GM12878 (cell line): ENCODE measurements at regions not wholly inside any gene's neighbourhood (a gene's known extent, or its start where the extent isn't known, plus 50 kb on each side); places are given as distances from the start of the nearest gene placed in this dataset.

Experiments used
- ATAC-seq: fragments of 200-7000 bp; cut with Tn5 transposase; 3 replicates; pipeline ENCODE4 v1.9.1; 2020; ENCODE audit warnings: mild to moderate bottlenecking, moderate library complexity
- BruUV-seq: library from RNA; stranded (reverse); fragments of 400-500 nt; replicated peaks from 2 replicates; lab custom pipeline; 2021; lab: Mats Ljungman, UMichigan
- CTCF ChIA-PET: fragments of 300-600 bp; sonication (Branson Sonifier 250); formaldehyde crosslinking; extraction: SDS; loops from one replicate; lab custom pipeline; 2021; ENCODE audit warnings: inconsistent platforms; lab: Yijun Ruan, JAX
- POLR2A ChIA-PET: fragments of 350-600 bp; formaldehyde crosslinking; extraction: SDS; loops from one replicate; lab custom pipeline; 2021; ENCODE audit warnings: inconsistent platforms; lab: Charles Lee
- RAD21 ChIA-PET: fragments of 300-600 bp; sonication (Branson Sonifier 250); formaldehyde crosslinking; loops from one replicate; lab custom pipeline; 2023; ENCODE audit warnings: antibody characterized with exemption; ENCODE audit not compliant: unreplicated experiment; lab: Charles Lee
- SMC1A ChIA-PET: fragments of 300-600 bp; sonication (Branson Sonifier 250); formaldehyde crosslinking; loops from one replicate; lab custom pipeline; 2023; ENCODE audit not compliant: unreplicated experiment, uncharacterized antibody; lab: Charles Lee
- DNase-seq: peaks from one replicate; pipeline ENCODE4 v3.0.0-alpha.2; 2011; ENCODE audit warnings: low read depth, low spot score
- FAIRE-seq: peaks from 3 replicates; lab custom pipeline; 2011; peaks lifted over from hg19 to GRCh38; lab: Jason Lieb, UNC
- H2AFZ ChIP-seq: 2 replicates; pipeline ENCODE4 v1.6.0; 2011; ENCODE audit warnings: low read depth, low read length, control low read depth; ENCODE audit not compliant: control insufficient read depth
- H3K27ac ChIP-seq: 2 replicates; pipeline ENCODE4 v1.5.1; 2011; ENCODE audit warnings: control low read depth; ENCODE audit not compliant: control insufficient read depth, insufficient read depth
- H3K27me3 ChIP-seq, 2 experiments: replicated peaks in 1 of 2; 2 replicates each; pipeline versions ENCODE4 v1.6.0 to v1.6.1; 2011; ENCODE audit warnings: low read length in 1 of 2; ENCODE audit not compliant: control insufficient read depth in 2 of 2, insufficient read depth in 2 of 2
- H3K36me3 ChIP-seq, 2 experiments: 2 replicates each; pipeline ENCODE4 v1.5.1; 2011; ENCODE audit warnings: low read length in 1 of 2; ENCODE audit not compliant: control insufficient read depth in 2 of 2, insufficient read depth in 2 of 2
- H3K4me1 ChIP-seq: 2 replicates; pipeline ENCODE4 v1.6.1; 2011; ENCODE audit warnings: mild to moderate bottlenecking, low read length, moderate library complexity, mixed read lengths; ENCODE audit not compliant: control insufficient read depth, insufficient read depth
- H3K4me2 ChIP-seq: 2 replicates; pipeline ENCODE4 v1.6.0; 2011; ENCODE audit warnings: control low read depth; ENCODE audit not compliant: control insufficient read depth, insufficient read depth
- H3K4me3 ChIP-seq: fragments of 200-600 bp; sonication (generic); 2 replicates; pipeline ENCODE4 v1.5.1; 2016
- H3K79me2 ChIP-seq: 2 replicates; pipeline ENCODE4 v1.6.0; 2011; ENCODE audit warnings: low read length; ENCODE audit not compliant: control insufficient read depth, insufficient read depth
- H3K9ac ChIP-seq: 2 replicates; pipeline ENCODE4 v1.8.0; 2011; ENCODE audit warnings: low read length, control low read depth, mixed read lengths; ENCODE audit not compliant: control insufficient read depth, insufficient read depth
- H3K9me3 ChIP-seq: replicated peaks from 3 replicates; pipeline ENCODE4 v1.5.1; 2011; ENCODE audit warnings: mild to moderate bottlenecking, low read length; ENCODE audit not compliant: control insufficient read depth, insufficient read depth
- H4K20me1 ChIP-seq: 2 replicates; pipeline ENCODE4 v1.6.0; 2011; ENCODE audit not compliant: control insufficient read depth, insufficient read depth
- ATF7 ChIP-seq: fragments of 450-650 bp; IDR thresholded peaks from 2 replicates; pipeline ENCODE4 v1.6.1; 2016; ENCODE audit warnings: low read depth, mild to moderate bottlenecking
- BACH1 ChIP-seq: fragments of 450-650 bp; IDR thresholded peaks from 2 replicates; pipeline ENCODE4 v1.6.1; 2017; ENCODE audit warnings: mild to moderate bottlenecking, borderline replicate concordance
- BMI1 ChIP-seq: fragments of 450-650 bp; IDR thresholded peaks from 2 replicates; pipeline ENCODE4 v1.6.1; 2016; ENCODE audit warnings: mild to moderate bottlenecking, moderate library complexity, borderline replicate concordance
- DPF2 ChIP-seq: fragments of 450-650 bp; IDR thresholded peaks from 2 replicates; pipeline ENCODE4 v1.6.1; 2017; ENCODE audit warnings: mild to moderate bottlenecking
- E4F1 ChIP-seq: fragments of 450-650 bp; IDR thresholded peaks from 2 replicates; pipeline ENCODE4 v1.6.1; 2018; ENCODE audit warnings: borderline replicate concordance, mild to moderate bottlenecking; ENCODE audit not compliant: partially characterized antibody
- EED ChIP-seq: sonication (generic); IDR thresholded peaks from 2 replicates; pipeline ENCODE4 v1.6.1; 2016; ENCODE audit warnings: antibody characterized with exemption, low read depth
- EGR1 ChIP-seq, 2 experiments: IDR thresholded peaks; 1 replicate in 1 of 2; 2 replicates in 1 of 2; pipeline ENCODE4 v1.6.1; 2011 to 2012; ENCODE audit warnings: low read depth in 2 of 2, low read length in 2 of 2, borderline replicate concordance in 1 of 2, mild to moderate bottlenecking in 1 of 2, moderate library complexity in 1 of 2
- GABPA ChIP-seq: IDR thresholded peaks from 2 replicates; pipeline ENCODE4 v1.6.1; 2014; ENCODE audit warnings: antibody characterized with exemption, low read depth, mild to moderate bottlenecking, inconsistent platforms
- KLF5 ChIP-seq: fragments of 450-650 bp; IDR thresholded peaks from 2 replicates; pipeline ENCODE4 v1.6.1; 2014; ENCODE audit warnings: mild to moderate bottlenecking; ENCODE audit not compliant: partially characterized antibody
- NRF1 ChIP-seq: conservative IDR thresholded peaks from 2 replicates; pipeline ENCODE4 v1.6.1; 2011; ENCODE audit warnings: mild to moderate bottlenecking, low read depth, low read length, improper control_type of control experiment
- PML ChIP-seq: IDR thresholded peaks from 2 replicates; pipeline ENCODE4 v1.6.1; 2012; ENCODE audit warnings: low read length, inconsistent platforms
- POLR2AphosphoS5 ChIP-seq: IDR thresholded peaks from 2 replicates; pipeline ENCODE4 v1.6.1; 2011; ENCODE audit warnings: mild to moderate bottlenecking, low read length, inconsistent platforms
- RAD21 ChIP-seq: IDR thresholded peaks from 2 replicates; pipeline ENCODE4 v1.6.1; 2011; ENCODE audit warnings: mild to moderate bottlenecking, low read depth, low read length, moderate library complexity; ENCODE audit not compliant: insufficient read depth
- RCOR1 ChIP-seq: conservative IDR thresholded peaks from 2 replicates; pipeline ENCODE4 v1.6.1; 2012; ENCODE audit warnings: low read depth, low read length, improper control_type of control experiment
- SIX5 ChIP-seq: IDR thresholded peaks from 2 replicates; pipeline ENCODE4 v1.6.1; 2011; ENCODE audit warnings: mild to moderate bottlenecking, low read depth, low read length, moderate library complexity; ENCODE audit not compliant: severe bottlenecking
- SREBF1 ChIP-seq: IDR thresholded peaks from 2 replicates; pipeline ENCODE4 v1.6.1; 2012; ENCODE audit warnings: mild to moderate bottlenecking, low read length
- SREBF2 ChIP-seq: IDR thresholded peaks from 2 replicates; pipeline ENCODE4 v1.6.1; 2012; ENCODE audit warnings: mild to moderate bottlenecking, low read length
- YBX1 ChIP-seq: fragments of 450-650 bp; IDR thresholded peaks from 2 replicates; pipeline ENCODE4 v1.6.1; 2016; ENCODE audit warnings: antibody characterized with exemption
- ZNF384 ChIP-seq: IDR thresholded peaks from 2 replicates; pipeline ENCODE4 v1.6.1; 2012; ENCODE audit warnings: low read depth, mild to moderate bottlenecking, low read length, improper control_type of control experiment, borderline replicate concordance
- WGBS: methylation state at CpG from one replicate; pipeline ENCODE4 v1.1.6; 2016; ENCODE audit warnings: low lambda C conversion rate; ENCODE audit not compliant: insufficient replicate concordance, insufficient coverage; ENCODE audit errors: missing lambda C conversion rate; 5-methylcytosine and 5-hydroxymethylcytosine counted together
- in situ Hi-C: fragments of 300-500 bp; cut with MboI; formaldehyde crosslinking; loops from 9 replicates; pipeline ENCODE4 v1.14.3; 2018; ENCODE audit warnings: mixed read lengths
- intact Hi-C: fragments of 100-400 bp; cut with micrococcal nuclease; formaldehyde crosslinking; loops from one replicate; pipeline ENCODE4 v1.14.2; 2022; ENCODE audit not compliant: unreplicated experiment
- TF ChIP-seq, protein P1 (sequence below): fragments of 150-350 bp; IDR thresholded peaks from 2 replicates; pipeline ENCODE4 v1.6.1; 2014; ENCODE audit warnings: mild to moderate bottlenecking, low read depth, low read length

- POLR2A ChIA-PET: no interaction called here
- Histone ChIP-seq H3K36me3 (no peaks in the 10 kb centered on the region), H3K27ac (no peak overlapping the region), H3K79me2 (no peaks in the 10 kb centered on the region), H3K4me1 (no peaks in the 10 kb centered on the region), H3K4me3 (no peak overlapping the region), H4K20me1 (no peaks in the 10 kb centered on the region), H3K27me3 (no peaks in the 10 kb centered on the region), H3K4me2 (no peak overlapping the region), H2AFZ (no peak overlapping the region), H3K9ac (no peak overlapping the region), H3K9me3 (no peaks in the 10 kb centered on the region)
- SMC1A ChIA-PET: no interaction called here
- 0% methylated on average over 1 of the region's 1 CpG for WGBS
- intact Hi-C loops: no loop called here
- CTCF ChIA-PET: no interaction called here
- ATAC-seq: no peak
- FAIRE-seq: no peak
- no TSS peak for BruUV-seq
- RAD21 ChIA-PET: no interaction called here
- no peak for DNase-seq
- in situ Hi-C loops: no loop called here
- TF ChIP-seq DPF2 (no peak), POLR2AphosphoS5 (no peak), GABPA (no peak), ZNF384 (no peak), EGR1 (IDR thresholded peaks at IDR 0.05; ENCODE audit: borderline replicate concordance in 1 of 2, low read depth in 2 of 2, low read length in 2 of 2) (no peak), PML (no peak), ATF7 (no peak), YBX1 (no peak), BACH1 (no peak), KLF5 (no peak), SREBF1 (no peak), RAD21 (no peak), E4F1 (no peak), RCOR1 (no peak), SREBF2 (no peak), SIX5 (no peak), EED (no peak), NRF1 (no peak), BMI1 (no peak)
- TF ChIP-seq, protein P1, sequence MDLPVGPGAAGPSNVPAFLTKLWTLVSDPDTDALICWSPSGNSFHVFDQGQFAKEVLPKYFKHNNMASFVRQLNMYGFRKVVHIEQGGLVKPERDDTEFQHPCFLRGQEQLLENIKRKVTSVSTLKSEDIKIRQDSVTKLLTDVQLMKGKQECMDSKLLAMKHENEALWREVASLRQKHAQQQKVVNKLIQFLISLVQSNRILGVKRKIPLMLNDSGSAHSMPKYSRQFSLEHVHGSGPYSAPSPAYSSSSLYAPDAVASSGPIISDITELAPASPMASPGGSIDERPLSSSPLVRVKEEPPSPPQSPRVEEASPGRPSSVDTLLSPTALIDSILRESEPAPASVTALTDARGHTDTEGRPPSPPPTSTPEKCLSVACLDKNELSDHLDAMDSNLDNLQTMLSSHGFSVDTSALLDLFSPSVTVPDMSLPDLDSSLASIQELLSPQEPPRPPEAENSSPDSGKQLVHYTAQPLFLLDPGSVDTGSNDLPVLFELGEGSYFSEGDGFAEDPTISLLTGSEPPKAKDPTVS: no peak
Observed at GRCh38 chr4:31516520-31516919, 796.4 kb downstream of the PCDH7 start.
